SH-SY5Y (cell line): ENCODE measurements at regions not wholly inside any gene's neighbourhood (a gene's known extent, or its start where the extent isn't known, plus 50 kb on each side); places are given as distances from the start of the nearest gene placed in this dataset.

Source experiments
- GATA2 ChIP-seq: IDR thresholded peaks from 2 replicates; pipeline ENCODE4 v1.6.1; 2011; ENCODE audit warnings: mild to moderate bottlenecking, low read depth, low read length
- GATA3 ChIP-seq: IDR thresholded peaks from 2 replicates; pipeline ENCODE4 v1.6.1; 2011; ENCODE audit warnings: low read depth, mild to moderate bottlenecking, low read length, moderate library complexity

DNA sequence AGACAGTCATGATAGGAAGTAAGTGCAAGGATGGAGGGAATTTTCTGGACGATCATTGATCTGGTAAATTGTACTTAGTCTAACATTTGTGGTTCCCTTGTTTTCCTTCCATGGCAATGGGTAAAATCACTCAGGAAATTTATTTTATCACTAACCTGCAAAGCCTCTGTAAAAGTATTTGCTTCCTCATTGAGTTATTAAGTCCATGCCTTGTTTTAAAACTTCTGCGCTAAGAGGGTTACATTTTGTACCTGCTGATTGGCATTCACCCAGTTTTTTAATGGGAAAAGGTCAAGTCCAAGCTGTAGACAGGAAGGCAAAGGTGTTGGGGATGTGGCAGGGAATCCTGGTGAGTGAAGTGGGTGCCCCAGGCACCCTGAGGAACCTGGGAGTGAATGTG is 146.2 kb upstream of the NR2F2 start:
- no peak for TF ChIP-seq GATA3
- no peak for TF ChIP-seq GATA2
